ENCODE measurements at regions not wholly inside any gene's neighbourhood (a gene's known extent, or its start where the extent isn't known, plus 50 kb on each side); places are given as distances from the start of the nearest gene placed in this dataset.

- TF ChIP-seq CTCF (IDR thresholded peaks at IDR 0.05) (no peak), POLR2A (IDR thresholded peaks at IDR 0.05) (no peak)
These were observed 63.6 kb upstream of the HDAC4 start for GRCh38 chr2:239464166-239465016.
